ENCODE measurements at regions not wholly inside any gene's neighbourhood (a gene's known extent, or its start where the extent isn't known, plus 50 kb on each side); places are given as distances from the start of the nearest gene placed in this dataset.
A peak's percentile ranks its signal among the peaks of the same experiment; 100 is the strongest.

- peak overlapping the region; percentile 11; the same call in 1 of the 2 replicates for H3K27ac ChIP-seq (ENCODE audit: control insufficient read depth, insufficient read depth)
- H4K20me1 ChIP-seq (ENCODE audit: control insufficient read depth, insufficient read depth): no peaks in the 10 kb centered on the region
- FAIRE-seq (no peak), DNase-seq (ENCODE audit: low read depth, low spot score) (no peak), ATAC-seq (peak; percentile 86)
- ChIA-PET RAD21 (ENCODE audit: unreplicated experiment) (interaction anchor here (0.7 to 1.2 kb wide), 2 partner anchors 11 to 14 kb away, joined by 3 read pairs; no protein-coding TSS in a partner anchor), POLR2A (no interaction called here), SMC1A (ENCODE audit: uncharacterized antibody, unreplicated experiment) (interaction anchor here (0.5 to 1.1 kb wide), 4 partner anchors 26 to 649 kb away, joined by 3 to 4 read pairs (median 3); no protein-coding TSS in a partner anchor), CTCF (no interaction called here)
- BruUV-seq (replicated peaks): no TSS peak
- 6% methylated on average over 4 of the region's 4 CpGs for WGBS (ENCODE audit: insufficient coverage, insufficient replicate concordance, low lambda C conversion rate, missing lambda C conversion rate)
- intact Hi-C loops (cut with micrococcal nuclease; ENCODE audit: unreplicated experiment) (no loop called here), in situ Hi-C loops (cut with MboI) (no loop called here)
- H3K27me3 ChIP-seq (replicated peaks in 1 of 2; ENCODE audit: control insufficient read depth in 2 of 2, insufficient read depth in 2 of 2, low read length in 1 of 2): no peaks in the 10 kb centered on the region
- H3K79me2 ChIP-seq (ENCODE audit: control insufficient read depth, insufficient read depth, low read length): no peaks in the 10 kb centered on the region
- no peak overlapping the region for H3K4me3 ChIP-seq
- H3K9me3 ChIP-seq (replicated peaks; ENCODE audit: control insufficient read depth, insufficient read depth, low read length): no peaks in the 10 kb centered on the region
- no peak overlapping the region for H2AFZ ChIP-seq (ENCODE audit: control insufficient read depth, low read depth, low read length)
- no peaks in the 10 kb centered on the region for H3K36me3 ChIP-seq (ENCODE audit: control insufficient read depth in 2 of 2, insufficient read depth in 2 of 2, low read length in 1 of 2)
- H3K9ac ChIP-seq (ENCODE audit: control insufficient read depth, insufficient read depth, low read length): no peak overlapping the region
- H3K4me2 ChIP-seq (ENCODE audit: control insufficient read depth, insufficient read depth): peak overlapping the region; percentile 22; the same call in 1 of the 2 replicates
- H3K4me1 ChIP-seq (ENCODE audit: control insufficient read depth, insufficient read depth, low read length): peaks cover 9% of the 10 kb centered on the region
- no peak for TF ChIP-seq ZNF622 (IDR thresholded peaks at IDR 0.05)
- TF ChIP-seq IRF5 (IDR thresholded peaks at IDR 0.05; ENCODE audit: borderline replicate concordance): no peak
- TF ChIP-seq ETV6 (conservative IDR thresholded peaks at IDR 0.05 in 1 of 2, IDR thresholded peaks at IDR 0.05 in 1 of 2; ENCODE audit: borderline replicate concordance in 1 of 2, low read depth in 1 of 2): peak in 1 of 2 experiments; percentile 25; a peak in 1 of 4 replicates
- 0 out of 2 replicates have a peak, but pooled peaks have one; percentile 26 for TF ChIP-seq IKZF1 (conservative IDR thresholded peaks at IDR 0.05)
- peak; percentile 59 for TF ChIP-seq JUNB (IDR thresholded peaks at IDR 0.05)
- TF ChIP-seq MYB (IDR thresholded peaks at IDR 0.05; ENCODE audit: borderline replicate concordance, low read depth, low read length): no peak
- TF ChIP-seq BCLAF1 (IDR thresholded peaks at IDR 0.05): no peak
- no peak for TF ChIP-seq CEBPZ (IDR thresholded peaks at IDR 0.05; ENCODE audit: low read depth, low read length)
- TF ChIP-seq REST (IDR thresholded peaks at IDR 0.05; ENCODE audit: low read depth, low read length): no peak
- TF ChIP-seq RUNX3 (IDR thresholded peaks at IDR 0.05; ENCODE audit: low read length): 0 out of 2 replicates have a peak, but pooled peaks have one; percentile 3
- no peak for TF ChIP-seq MTA3 (IDR thresholded peaks at IDR 0.05; ENCODE audit: borderline replicate concordance, low read length)
- 0 out of 4 replicates have a peak, but pooled peaks of 1 of the 2 experiments have one; percentile 17 for TF ChIP-seq IKZF2 (IDR thresholded peaks at IDR 0.05)
These were observed 181.9 kb upstream of the BDNF start for GRCh38 chr11:27882066-27882697.
